ENCODE measurements at regions not wholly inside any gene's neighbourhood (a gene's known extent, or its start where the extent isn't known, plus 50 kb on each side); places are given as distances from the start of the nearest gene placed in this dataset.

DNA sequence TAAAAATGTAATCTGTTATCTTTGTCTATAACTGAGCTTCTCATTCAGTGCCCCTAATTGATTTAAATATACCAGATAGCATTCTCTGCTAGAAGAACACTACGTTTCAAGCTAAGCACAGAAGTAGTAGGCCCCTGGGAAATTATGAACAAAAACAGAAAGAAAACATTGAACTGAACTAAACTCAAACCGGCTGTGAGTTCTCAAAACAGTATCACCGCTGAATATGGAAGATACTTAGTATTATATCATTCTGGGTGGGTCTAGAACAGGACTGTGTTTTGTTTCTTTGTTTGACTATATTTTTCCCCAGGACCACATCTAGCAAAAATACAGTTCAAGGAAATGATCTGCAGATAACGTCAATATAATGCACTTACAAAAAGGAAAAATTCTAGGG lies 95.1 kb upstream of the HMHB1 start:
- no peaks in the 10 kb centered on the region for H3K9me3 ChIP-seq (ENCODE audit: control insufficient read depth, low read length)
- no peak overlapping the region for H3K27ac ChIP-seq (ENCODE audit: low read depth in 1 of 2, low read length in 2 of 2)
- DNase-seq (no peak), ATAC-seq (ENCODE audit: low FRiP score) (no peak)
- no peaks in the 10 kb centered on the region for H3K27me3 ChIP-seq (ENCODE audit: control insufficient read depth in 1 of 2, insufficient read depth in 2 of 2, low read length in 1 of 2)
- no peaks in the 10 kb centered on the region for H3K36me3 ChIP-seq (ENCODE audit: control insufficient read depth in 1 of 2, insufficient read depth in 2 of 2, low read length in 1 of 2)
- H3K4me1 ChIP-seq (ENCODE audit: control insufficient read depth in 1 of 2, insufficient read depth in 2 of 2, low read length in 2 of 2): no peaks in the 10 kb centered on the region
- 32 to 41% methylated on average over 4 of the region's 4 CpGs for WGBS, 2 donors
- H3K4me3 ChIP-seq (ENCODE audit: low read length in 2 of 2): no peak overlapping the region
- intact Hi-C loops (cut with DNase I): no loop called here

DNA sequence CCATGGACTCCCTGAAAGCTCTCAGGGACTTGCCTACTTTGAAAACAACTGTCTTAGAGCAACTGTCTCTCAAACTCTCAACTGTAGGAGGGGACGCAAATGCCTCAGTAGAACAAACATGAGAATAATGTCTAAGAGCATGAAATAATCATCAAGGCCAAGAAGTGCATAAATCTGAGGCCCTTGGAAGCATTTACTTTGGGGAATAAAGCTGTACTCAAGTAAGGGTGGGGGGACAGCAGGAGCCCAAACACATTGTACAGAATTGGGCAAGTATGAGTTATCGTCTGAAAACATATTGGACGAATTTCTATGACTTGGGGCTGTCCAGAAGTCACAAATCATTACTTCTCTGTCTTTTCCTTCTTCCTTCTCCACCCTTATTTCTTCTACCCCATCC lies 96.3 kb upstream of the HMHB1 start:
- ATAC-seq (ENCODE audit: low FRiP score) (no peak), DNase-seq (no peak)
- intact Hi-C loops (cut with DNase I): no loop called here
- no peaks in the 10 kb centered on the region for H3K4me1 ChIP-seq (ENCODE audit: control insufficient read depth in 1 of 2, insufficient read depth in 2 of 2, low read length in 2 of 2)
- H3K36me3 ChIP-seq (ENCODE audit: control insufficient read depth in 1 of 2, insufficient read depth in 2 of 2, low read length in 1 of 2): no peaks in the 10 kb centered on the region
- H3K9me3 ChIP-seq (ENCODE audit: control insufficient read depth, low read length): no peaks in the 10 kb centered on the region
- H3K27ac ChIP-seq (ENCODE audit: low read depth in 1 of 2, low read length in 2 of 2): no peak overlapping the region
- no peaks in the 10 kb centered on the region for H3K27me3 ChIP-seq (ENCODE audit: control insufficient read depth in 1 of 2, insufficient read depth in 2 of 2, low read length in 1 of 2)
- H3K4me3 ChIP-seq (ENCODE audit: low read length in 2 of 2): no peak overlapping the region
- WGBS, 2 donors: 95 to 98% methylated on average over 3 of the region's 3 CpGs

DNA sequence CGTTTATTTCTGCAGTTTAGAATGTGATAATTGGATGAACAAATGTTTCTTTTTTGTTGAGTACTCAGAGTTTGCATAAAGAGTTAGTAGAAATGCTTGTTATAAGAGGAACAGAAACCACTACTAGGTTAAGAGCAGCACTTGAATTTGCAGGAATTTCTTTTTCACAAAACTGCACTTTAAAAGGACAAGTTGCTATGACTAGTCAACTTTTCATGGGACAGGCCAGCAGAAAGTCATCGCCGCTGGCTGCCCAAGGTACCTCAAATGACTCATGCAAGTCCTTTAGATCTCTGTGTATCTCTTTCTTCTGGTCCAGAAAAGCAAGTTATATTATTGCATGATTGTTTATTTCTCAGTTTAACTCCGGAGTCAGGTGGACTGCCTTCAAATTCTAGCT lies 97.3 kb upstream of the HMHB1 start:
- 63 to 71% methylated on average over 4 of the region's 4 CpGs for whole genome bisulfite sequencing, 2 donors
- no peaks in the 10 kb centered on the region for H3K27me3 ChIP-seq (ENCODE audit: control insufficient read depth in 1 of 2, insufficient read depth in 2 of 2, low read length in 1 of 2)
- no peaks in the 10 kb centered on the region for H3K9me3 ChIP-seq (ENCODE audit: control insufficient read depth, low read length)
- H3K36me3 ChIP-seq (ENCODE audit: control insufficient read depth in 1 of 2, insufficient read depth in 2 of 2, low read length in 1 of 2): no peaks in the 10 kb centered on the region
- ATAC-seq (ENCODE audit: low FRiP score) (no peak), DNase-seq (no peak)
- no peak overlapping the region for H3K4me3 ChIP-seq (ENCODE audit: low read length in 2 of 2)
- intact Hi-C loops (cut with DNase I): no loop called here
- no peak overlapping the region for H3K27ac ChIP-seq (ENCODE audit: low read depth in 1 of 2, low read length in 2 of 2)
- no peaks in the 10 kb centered on the region for H3K4me1 ChIP-seq (ENCODE audit: control insufficient read depth in 1 of 2, insufficient read depth in 2 of 2, low read length in 2 of 2)

DNA sequence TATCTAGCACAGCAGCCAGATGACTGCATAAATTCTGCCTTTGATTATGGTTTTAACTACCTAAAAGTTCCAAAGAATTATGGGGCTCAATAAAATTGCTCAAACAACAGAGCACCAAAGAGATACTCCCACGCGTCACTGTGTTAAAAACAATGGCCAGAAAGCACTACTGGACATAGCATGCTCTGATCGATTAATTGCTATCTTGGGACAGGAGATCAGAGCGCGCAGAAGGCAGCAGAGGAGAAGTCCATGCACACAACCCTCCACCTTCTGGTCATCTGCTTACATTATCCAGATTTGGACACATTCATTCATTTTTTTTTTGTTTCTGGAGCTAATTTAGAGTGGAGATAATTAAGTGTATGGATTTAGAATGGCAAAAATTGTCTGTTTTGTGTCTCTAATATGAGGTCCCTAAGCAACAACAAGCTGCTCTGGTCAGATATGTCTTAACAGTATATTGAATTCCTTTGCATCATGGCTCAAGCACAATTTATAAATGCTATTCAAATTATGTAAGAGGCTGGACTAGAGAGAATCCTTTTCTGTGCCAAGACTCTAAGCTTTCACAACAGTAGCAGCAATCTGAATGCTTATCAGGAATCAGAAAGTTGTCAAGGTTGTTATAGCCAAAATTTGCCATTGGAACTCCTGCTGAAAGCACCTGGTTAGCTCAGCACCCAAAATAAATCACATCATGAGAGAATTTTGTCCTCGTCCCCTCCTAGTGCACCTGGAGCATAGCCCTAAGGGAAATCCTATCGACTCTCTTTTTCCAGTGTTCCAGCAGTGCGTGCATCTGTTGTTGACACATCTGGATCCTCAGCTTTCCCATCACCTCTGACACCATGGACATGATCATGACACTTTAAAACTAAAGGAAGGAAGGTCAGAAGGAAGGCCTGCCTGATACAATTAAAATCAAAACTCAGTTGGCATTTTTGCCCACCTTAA lies 98.6 kb upstream of the HMHB1 start:
- Histone ChIP-seq H3K9me3 (ENCODE audit: control insufficient read depth, low read length) (no peaks in the 10 kb centered on the region), H3K36me3 (ENCODE audit: control insufficient read depth in 1 of 2, insufficient read depth in 2 of 2, low read length in 1 of 2) (no peaks in the 10 kb centered on the region), H3K4me3 (ENCODE audit: low read length in 2 of 2) (no peak overlapping the region), H3K4me1 (ENCODE audit: control insufficient read depth in 1 of 2, insufficient read depth in 2 of 2, low read length in 2 of 2) (no peaks in the 10 kb centered on the region), H3K27ac (ENCODE audit: low read depth in 1 of 2, low read length in 2 of 2) (no peak overlapping the region), H3K27me3 (ENCODE audit: control insufficient read depth in 1 of 2, insufficient read depth in 2 of 2, low read length in 1 of 2) (no peaks in the 10 kb centered on the region)
- intact Hi-C loops (cut with DNase I): no loop called here
- no peak for ATAC-seq (ENCODE audit: low FRiP score)
- DNase-seq: no peak
- WGBS, 2 donors: 86 to 94% methylated on average over 8 of the region's 8 CpGs

DNA sequence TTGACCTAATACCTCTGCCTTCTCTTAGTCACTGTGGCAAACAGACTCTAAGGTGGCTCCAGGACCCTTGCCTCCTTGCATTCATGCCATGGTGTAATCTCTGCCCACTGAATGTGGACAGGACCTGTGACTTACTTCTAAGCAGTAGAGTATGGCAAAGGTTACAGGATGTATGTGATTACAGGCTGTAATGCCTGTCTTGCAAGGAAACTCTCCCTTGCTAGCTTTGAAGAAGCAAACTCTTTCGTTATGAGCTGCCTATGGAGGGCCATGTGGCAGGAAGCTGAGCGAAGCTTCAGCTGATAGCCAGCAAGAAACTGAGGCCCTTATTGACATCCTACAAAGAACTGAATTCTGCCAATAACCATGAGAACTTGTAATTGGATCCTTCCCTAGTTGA lies 103.3 kb upstream of the HMHB1 start:
- H3K27ac ChIP-seq (ENCODE audit: low read depth in 1 of 2, low read length in 2 of 2): no peak overlapping the region
- no peaks in the 10 kb centered on the region for H3K4me1 ChIP-seq (ENCODE audit: control insufficient read depth in 1 of 2, insufficient read depth in 2 of 2, low read length in 2 of 2)
- no peaks in the 10 kb centered on the region for H3K36me3 ChIP-seq (ENCODE audit: control insufficient read depth in 1 of 2, insufficient read depth in 2 of 2, low read length in 1 of 2)
- ATAC-seq (ENCODE audit: low FRiP score) (no peak), DNase-seq (no peak)
- WGBS, 2 donors: 98 to 100% methylated on average over 2 of the region's 2 CpGs
- intact Hi-C loops (cut with DNase I): no loop called here
- no peaks in the 10 kb centered on the region for H3K27me3 ChIP-seq (ENCODE audit: control insufficient read depth in 1 of 2, insufficient read depth in 2 of 2, low read length in 1 of 2)
- no peaks in the 10 kb centered on the region for H3K9me3 ChIP-seq (ENCODE audit: control insufficient read depth, low read length)
- no peak overlapping the region for H3K4me3 ChIP-seq (ENCODE audit: low read length in 2 of 2)

GRCh38 chr5:143707806-143708205 lies 104.2 kb upstream of the HMHB1 start:
- WGBS, 2 donors: 27 to 70% methylated on average over 1 of the region's 1 CpG
- Histone ChIP-seq H3K4me1 (ENCODE audit: control insufficient read depth in 1 of 2, insufficient read depth in 2 of 2, low read length in 2 of 2) (no peaks in the 10 kb centered on the region), H3K4me3 (ENCODE audit: low read length in 2 of 2) (no peak overlapping the region), H3K36me3 (ENCODE audit: control insufficient read depth in 1 of 2, insufficient read depth in 2 of 2, low read length in 1 of 2) (no peaks in the 10 kb centered on the region), H3K27me3 (ENCODE audit: control insufficient read depth in 1 of 2, insufficient read depth in 2 of 2, low read length in 1 of 2) (no peaks in the 10 kb centered on the region), H3K9me3 (ENCODE audit: control insufficient read depth, low read length) (no peaks in the 10 kb centered on the region), H3K27ac (ENCODE audit: low read depth in 1 of 2, low read length in 2 of 2) (no peak overlapping the region)
- intact Hi-C loops (cut with DNase I): no loop called here
- ATAC-seq (ENCODE audit: low FRiP score) (no peak), DNase-seq (no peak)

DNA sequence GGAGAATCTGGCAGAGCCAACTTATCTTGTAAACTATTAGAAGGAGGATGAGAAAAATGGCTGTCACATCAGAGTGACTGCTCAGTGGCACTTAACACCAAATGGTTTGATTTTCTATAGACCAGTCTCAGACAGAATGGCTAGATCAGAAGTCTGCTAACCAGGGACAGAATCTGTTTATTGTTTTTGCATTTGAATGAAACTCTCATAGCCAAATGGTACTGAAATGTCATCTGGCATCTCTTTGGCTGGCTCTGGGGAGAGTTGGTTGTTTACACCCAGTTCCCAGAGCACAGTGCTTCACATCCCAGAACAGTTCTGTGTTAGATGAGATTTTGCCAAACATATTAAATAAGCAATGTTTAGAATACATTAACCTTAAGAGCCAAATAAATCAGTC lies 106.6 kb upstream of the HMHB1 start:
- H3K4me1 ChIP-seq (ENCODE audit: control insufficient read depth in 1 of 2, insufficient read depth in 2 of 2, low read length in 2 of 2): no peaks in the 10 kb centered on the region
- no peaks in the 10 kb centered on the region for H3K36me3 ChIP-seq (ENCODE audit: control insufficient read depth in 1 of 2, insufficient read depth in 2 of 2, low read length in 1 of 2)
- no peaks in the 10 kb centered on the region for H3K27me3 ChIP-seq (ENCODE audit: control insufficient read depth in 1 of 2, insufficient read depth in 2 of 2, low read length in 1 of 2)
- no peak for ATAC-seq (ENCODE audit: low FRiP score)
- no peak for DNase-seq
- no peak overlapping the region for H3K27ac ChIP-seq (ENCODE audit: low read depth in 1 of 2, low read length in 2 of 2)
- H3K9me3 ChIP-seq (ENCODE audit: control insufficient read depth, low read length): no peaks in the 10 kb centered on the region
- intact Hi-C loops (cut with DNase I): no loop called here
- no peak overlapping the region for H3K4me3 ChIP-seq (ENCODE audit: low read length in 2 of 2)

GRCh38 chr5:143703659-143704058 lies 108.3 kb upstream of the HMHB1 start:
- no peaks in the 10 kb centered on the region for H3K4me1 ChIP-seq (ENCODE audit: control insufficient read depth in 1 of 2, insufficient read depth in 2 of 2, low read length in 2 of 2)
- H3K4me3 ChIP-seq (ENCODE audit: low read length in 2 of 2): no peak overlapping the region
- no peak for ATAC-seq (ENCODE audit: low FRiP score)
- H3K36me3 ChIP-seq (ENCODE audit: control insufficient read depth in 1 of 2, insufficient read depth in 2 of 2, low read length in 1 of 2): no peaks in the 10 kb centered on the region
- 83 to 95% methylated on average over 5 of the region's 5 CpGs for WGBS, 2 donors
- DNase-seq: no peak
- intact Hi-C loops (cut with DNase I): no loop called here
- no peaks in the 10 kb centered on the region for H3K9me3 ChIP-seq (ENCODE audit: control insufficient read depth, low read length)
- no peak overlapping the region for H3K27ac ChIP-seq (ENCODE audit: low read depth in 1 of 2, low read length in 2 of 2)
- H3K27me3 ChIP-seq (ENCODE audit: control insufficient read depth in 1 of 2, insufficient read depth in 2 of 2, low read length in 1 of 2): no peaks in the 10 kb centered on the region

- 88 to 89% methylated on average over 1 of the region's 1 CpG for WGBS, 2 donors
- DNase-seq: no peak
- Histone ChIP-seq H3K4me1 (ENCODE audit: control insufficient read depth in 1 of 2, insufficient read depth in 2 of 2, low read length in 2 of 2) (no peaks in the 10 kb centered on the region), H3K9me3 (ENCODE audit: control insufficient read depth, low read length) (no peaks in the 10 kb centered on the region), H3K27ac (ENCODE audit: low read depth in 1 of 2, low read length in 2 of 2) (no peak overlapping the region), H3K4me3 (ENCODE audit: low read length in 2 of 2) (no peak overlapping the region), H3K36me3 (ENCODE audit: control insufficient read depth in 1 of 2, insufficient read depth in 2 of 2, low read length in 1 of 2) (no peaks in the 10 kb centered on the region), H3K27me3 (ENCODE audit: control insufficient read depth in 1 of 2, insufficient read depth in 2 of 2, low read length in 1 of 2) (no peaks in the 10 kb centered on the region)
- intact Hi-C loops (cut with DNase I): no loop called here
- ATAC-seq (ENCODE audit: low FRiP score): no peak
These were observed 110.5 kb upstream of the HMHB1 start for GRCh38 chr5:143701493-143701892.

All from aorta (tissue), 5 donors.